ENCODE measurements at regions not wholly inside any gene's neighbourhood (a gene's known extent, or its start where the extent isn't known, plus 50 kb on each side); places are given as distances from the start of the nearest gene placed in this dataset.
"Not testable (repeated sequence)": the region's sequence is repeated elsewhere in the genome, so short reads cannot be mapped to it uniquely, and the experiment has no call there.

DNA sequence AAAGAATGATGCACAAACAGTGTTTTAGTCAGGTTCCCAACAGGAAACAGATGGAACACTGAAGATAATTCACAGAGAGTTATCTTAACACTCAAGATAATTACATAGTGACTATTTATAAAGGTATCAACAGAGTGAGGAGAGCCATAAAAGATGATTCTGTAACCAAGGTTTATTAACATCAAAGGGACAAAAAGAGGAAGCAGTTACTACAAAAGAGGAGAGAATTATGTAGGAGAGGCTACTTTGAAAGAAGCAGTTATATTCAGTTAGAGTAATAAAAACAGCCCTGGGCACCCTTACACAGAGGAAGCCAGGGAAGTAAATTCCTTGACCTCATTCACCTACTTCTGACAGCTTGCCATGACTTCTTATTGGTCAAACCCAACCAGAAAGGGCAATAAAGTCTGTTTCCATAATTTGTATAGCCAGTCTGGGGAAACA, 326.5 kb upstream of the SLC39A10 start:
- DNase-seq, result no peak

GRCh38 chr2:195329784-195330183, 327.2 kb upstream of the SLC39A10 start:
- H3K27me3 ChIP-seq (ENCODE audit: control insufficient read depth in 1 of 2, insufficient read depth in 2 of 2, low read length in 1 of 2); H3K9me3 ChIP-seq (ENCODE audit: control insufficient read depth, low read length); H3K27ac ChIP-seq (ENCODE audit: low read depth in 1 of 2, low read length in 2 of 2); intact Hi-C loops (cut with DNase I); H3K4me1 ChIP-seq (ENCODE audit: control insufficient read depth in 1 of 2, insufficient read depth in 2 of 2, low read length in 2 of 2); H3K36me3 ChIP-seq (ENCODE audit: control insufficient read depth in 1 of 2, insufficient read depth in 2 of 2, low read length in 1 of 2); H3K4me3 ChIP-seq (ENCODE audit: low read length in 2 of 2); DNase-seq; ATAC-seq (ENCODE audit: low FRiP score): not testable (repeated sequence)

More for the DNA sequence above, 326.5 kb upstream of the SLC39A10 start:
- H3K27me3 ChIP-seq (ENCODE audit: control insufficient read depth in 1 of 2, insufficient read depth in 2 of 2, low read length in 1 of 2), result no peaks in the 10 kb centered on the region
- H3K9me3 ChIP-seq (ENCODE audit: control insufficient read depth, low read length), result no peaks in the 10 kb centered on the region
- no peak overlapping the region for H3K27ac ChIP-seq (ENCODE audit: low read depth in 1 of 2, low read length in 2 of 2)
- no peak overlapping the region for H3K4me3 ChIP-seq (ENCODE audit: low read length in 2 of 2)
- no peaks in the 10 kb centered on the region for H3K36me3 ChIP-seq (ENCODE audit: control insufficient read depth in 1 of 2, insufficient read depth in 2 of 2, low read length in 1 of 2)
- no peak for ATAC-seq (ENCODE audit: low FRiP score)
- H3K4me1 ChIP-seq (ENCODE audit: control insufficient read depth in 1 of 2, insufficient read depth in 2 of 2, low read length in 2 of 2), result no peaks in the 10 kb centered on the region
- intact Hi-C loops (cut with DNase I), result no loop called here

DNA sequence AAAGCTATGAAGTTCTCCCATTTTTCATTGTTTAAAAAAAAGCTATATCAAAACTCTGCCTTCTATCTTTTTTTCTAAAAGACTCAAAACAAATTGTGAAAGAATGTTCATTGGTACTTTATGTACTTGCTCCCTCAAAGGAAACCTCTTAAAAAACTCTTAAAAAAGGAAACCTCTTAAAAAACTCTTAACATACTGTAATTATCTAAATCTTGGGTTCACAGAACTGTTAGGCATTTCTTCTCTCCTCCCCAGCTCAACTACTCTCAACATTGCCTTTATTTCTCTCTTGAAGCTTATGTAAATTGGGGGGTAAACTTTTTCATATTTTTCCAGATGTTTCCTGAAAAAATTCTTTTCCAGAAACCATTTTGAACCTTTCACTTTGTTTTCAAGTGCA, 330.5 kb upstream of the SLC39A10 start:
- Histone ChIP-seq H3K27me3 (ENCODE audit: control insufficient read depth in 1 of 2, insufficient read depth in 2 of 2, low read length in 1 of 2) (no peaks in the 10 kb centered on the region), H3K4me3 (ENCODE audit: low read length in 2 of 2) (no peak overlapping the region), H3K9me3 (ENCODE audit: control insufficient read depth, low read length) (no peaks in the 10 kb centered on the region), H3K27ac (ENCODE audit: low read depth in 1 of 2, low read length in 2 of 2) (no peak overlapping the region), H3K36me3 (ENCODE audit: control insufficient read depth in 1 of 2, insufficient read depth in 2 of 2, low read length in 1 of 2) (no peaks in the 10 kb centered on the region), H3K4me1 (ENCODE audit: control insufficient read depth in 1 of 2, insufficient read depth in 2 of 2, low read length in 2 of 2) (no peaks in the 10 kb centered on the region)
- intact Hi-C loops (cut with DNase I), result no loop called here
- DNase-seq, result no peak
- no peak for ATAC-seq (ENCODE audit: low FRiP score)

DNA sequence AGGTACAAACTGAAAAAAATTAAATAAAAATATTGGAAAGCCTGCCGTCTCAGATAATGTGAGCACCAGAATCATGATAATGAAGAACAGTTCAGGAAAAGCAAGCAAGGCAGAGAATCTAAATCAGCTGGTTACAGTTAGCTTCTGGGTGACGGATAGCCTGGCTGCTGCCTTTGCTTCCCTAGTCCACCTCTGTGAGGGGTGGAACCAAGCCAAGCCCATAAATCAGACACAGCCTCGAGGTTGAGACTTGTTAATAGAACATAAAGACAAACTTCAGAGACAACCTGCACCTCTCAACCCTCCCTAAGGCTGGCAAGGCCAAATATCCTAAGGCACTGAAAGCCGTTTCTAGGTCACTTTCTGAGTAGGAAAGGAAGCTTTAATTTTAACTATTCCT, 334.7 kb upstream of the SLC39A10 start:
- ATAC-seq (ENCODE audit: low FRiP score), result no peak
- H3K4me3 ChIP-seq (ENCODE audit: low read length in 2 of 2), result no peak overlapping the region
- no peaks in the 10 kb centered on the region for H3K36me3 ChIP-seq (ENCODE audit: control insufficient read depth in 1 of 2, insufficient read depth in 2 of 2, low read length in 1 of 2)
- WGBS, 2 donors, result 25 to 27% methylated on average over 4 of the region's 4 CpGs
- H3K4me1 ChIP-seq (ENCODE audit: control insufficient read depth in 1 of 2, insufficient read depth in 2 of 2, low read length in 2 of 2), result no peaks in the 10 kb centered on the region
- H3K9me3 ChIP-seq (ENCODE audit: control insufficient read depth, low read length), result no peaks in the 10 kb centered on the region
- no peak for DNase-seq
- no peaks in the 10 kb centered on the region for H3K27me3 ChIP-seq (ENCODE audit: control insufficient read depth in 1 of 2, insufficient read depth in 2 of 2, low read length in 1 of 2)
- H3K27ac ChIP-seq (ENCODE audit: low read depth in 1 of 2, low read length in 2 of 2), result no peak overlapping the region
- intact Hi-C loops (cut with DNase I), result no loop called here

DNA sequence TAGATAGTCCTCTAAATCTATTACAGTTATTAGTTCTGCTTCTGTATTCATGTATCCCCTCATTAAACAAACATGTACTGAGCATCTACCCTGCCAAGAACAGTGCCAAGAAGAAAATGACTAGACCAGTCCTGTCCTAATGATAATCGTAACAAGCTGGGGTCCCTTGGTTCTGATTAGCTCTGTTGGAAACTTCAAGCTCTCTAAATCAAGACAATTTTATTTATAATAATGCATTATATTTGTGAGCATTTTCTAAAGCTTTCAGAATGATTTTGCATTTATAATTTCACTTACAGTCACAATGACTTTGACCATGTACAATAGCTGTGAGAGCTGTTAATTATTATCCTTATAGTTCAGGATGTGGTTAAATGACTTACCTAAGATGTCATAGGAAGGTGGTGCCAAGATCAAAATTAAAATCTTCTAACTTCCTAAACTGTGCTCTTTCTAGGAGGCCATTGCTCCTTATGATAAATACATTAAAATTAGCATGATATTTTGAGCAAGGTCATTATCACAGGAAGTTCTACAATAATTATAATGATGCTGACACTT, 336.5 kb upstream of the SLC39A10 start:
- intact Hi-C loops (cut with DNase I), result no loop called here
- H3K9me3 ChIP-seq (ENCODE audit: control insufficient read depth, low read length), result no peaks in the 10 kb centered on the region
- no peak overlapping the region for H3K4me3 ChIP-seq (ENCODE audit: low read length in 2 of 2)
- no peaks in the 10 kb centered on the region for H3K4me1 ChIP-seq (ENCODE audit: control insufficient read depth in 1 of 2, insufficient read depth in 2 of 2, low read length in 2 of 2)
- H3K36me3 ChIP-seq (ENCODE audit: control insufficient read depth in 1 of 2, insufficient read depth in 2 of 2, low read length in 1 of 2), result no peaks in the 10 kb centered on the region
- ATAC-seq (ENCODE audit: low FRiP score) (no peak), DNase-seq (no peak)
- no peaks in the 10 kb centered on the region for H3K27me3 ChIP-seq (ENCODE audit: control insufficient read depth in 1 of 2, insufficient read depth in 2 of 2, low read length in 1 of 2)
- WGBS, 2 donors, result 72 to 76% methylated on average over 1 of the region's 1 CpG
- H3K27ac ChIP-seq (ENCODE audit: low read depth in 1 of 2, low read length in 2 of 2), result no peak overlapping the region

- no peak for ATAC-seq (ENCODE audit: low FRiP score)
- DNase-seq, result no peak
- intact Hi-C loops (cut with DNase I), result no loop called here
- Histone ChIP-seq H3K4me1 (ENCODE audit: control insufficient read depth in 1 of 2, insufficient read depth in 2 of 2, low read length in 2 of 2) (no peaks in the 10 kb centered on the region), H3K27ac (ENCODE audit: low read depth in 1 of 2, low read length in 2 of 2) (no peak overlapping the region), H3K36me3 (ENCODE audit: control insufficient read depth in 1 of 2, insufficient read depth in 2 of 2, low read length in 1 of 2) (no peaks in the 10 kb centered on the region), H3K4me3 (ENCODE audit: low read length in 2 of 2) (no peak overlapping the region), H3K27me3 (ENCODE audit: control insufficient read depth in 1 of 2, insufficient read depth in 2 of 2, low read length in 1 of 2) (no peaks in the 10 kb centered on the region), H3K9me3 (ENCODE audit: control insufficient read depth, low read length) (no peaks in the 10 kb centered on the region)
- WGBS, 2 donors, result 0 to 59% methylated on average over 1 of the region's 1 CpG
Observed at GRCh38 chr2:195319548-195320412, 337.2 kb upstream of the SLC39A10 start.

GRCh38 chr2:195319112-195319460, 337.9 kb upstream of the SLC39A10 start:
- Histone ChIP-seq H3K9me3 (ENCODE audit: control insufficient read depth, low read length) (no peaks in the 10 kb centered on the region), H3K36me3 (ENCODE audit: control insufficient read depth in 1 of 2, insufficient read depth in 2 of 2, low read length in 1 of 2) (no peaks in the 10 kb centered on the region), H3K27ac (ENCODE audit: low read depth in 1 of 2, low read length in 2 of 2) (no peak overlapping the region), H3K4me3 (ENCODE audit: low read length in 2 of 2) (no peak overlapping the region), H3K4me1 (ENCODE audit: control insufficient read depth in 1 of 2, insufficient read depth in 2 of 2, low read length in 2 of 2) (no peaks in the 10 kb centered on the region), H3K27me3 (ENCODE audit: control insufficient read depth in 1 of 2, insufficient read depth in 2 of 2, low read length in 1 of 2) (no peaks in the 10 kb centered on the region)
- 31 to 36% methylated on average over 3 of the region's 3 CpGs for WGBS, 2 donors
- ATAC-seq (ENCODE audit: low FRiP score) (no peak), DNase-seq (no peak)
- intact Hi-C loops (cut with DNase I), result no loop called here

- Histone ChIP-seq H3K27me3 (ENCODE audit: control insufficient read depth in 1 of 2, insufficient read depth in 2 of 2, low read length in 1 of 2) (no peaks in the 10 kb centered on the region), H3K36me3 (ENCODE audit: control insufficient read depth in 1 of 2, insufficient read depth in 2 of 2, low read length in 1 of 2) (no peaks in the 10 kb centered on the region), H3K9me3 (ENCODE audit: control insufficient read depth, low read length) (no peaks in the 10 kb centered on the region), H3K4me3 (ENCODE audit: low read length in 2 of 2) (no peak overlapping the region), H3K4me1 (ENCODE audit: control insufficient read depth in 1 of 2, insufficient read depth in 2 of 2, low read length in 2 of 2) (no peaks in the 10 kb centered on the region), H3K27ac (ENCODE audit: low read depth in 1 of 2, low read length in 2 of 2) (no peak overlapping the region)
- intact Hi-C loops (cut with DNase I), result no loop called here
- ATAC-seq (ENCODE audit: low FRiP score) (no peak), DNase-seq (no peak)
- 4 to 6% methylated on average over 2 of the region's 2 CpGs for WGBS, 2 donors
Observed at GRCh38 chr2:195318440-195319111, 338.4 kb upstream of the SLC39A10 start.

- no peak for DNase-seq
- Histone ChIP-seq H3K9me3 (ENCODE audit: control insufficient read depth, low read length) (no peaks in the 10 kb centered on the region), H3K4me3 (ENCODE audit: low read length in 2 of 2) (no peak overlapping the region), H3K27me3 (ENCODE audit: control insufficient read depth in 1 of 2, insufficient read depth in 2 of 2, low read length in 1 of 2) (no peaks in the 10 kb centered on the region), H3K27ac (ENCODE audit: low read depth in 1 of 2, low read length in 2 of 2) (no peak overlapping the region), H3K36me3 (ENCODE audit: control insufficient read depth in 1 of 2, insufficient read depth in 2 of 2, low read length in 1 of 2) (no peaks in the 10 kb centered on the region), H3K4me1 (ENCODE audit: control insufficient read depth in 1 of 2, insufficient read depth in 2 of 2, low read length in 2 of 2) (no peaks in the 10 kb centered on the region)
- 69 to 77% methylated on average over 3 of the region's 3 CpGs for WGBS, 2 donors
- intact Hi-C loops (cut with DNase I), result no loop called here
- ATAC-seq (ENCODE audit: low FRiP score), result no peak
Observed at GRCh38 chr2:195317550-195317949, 339.5 kb upstream of the SLC39A10 start.

Measured in aorta (tissue), 5 donors.